Neural progenitor cell (in vitro differentiated cells): ENCODE measurements at regions not wholly inside any gene's neighbourhood (a gene's known extent, or its start where the extent isn't known, plus 50 kb on each side); places are given as distances from the start of the nearest gene placed in this dataset.

Experiments used
- CTCF ChIP-seq: fragments of 200-600 bp; sonication (generic); IDR thresholded peaks from 2 replicates; pipeline ENCODE4 v1.5.1; 2017; ENCODE audit warnings: antibody characterized with exemption, mild to moderate bottlenecking
- EZH2phosphoT487 ChIP-seq: fragments of 200-600 bp; sonication (generic); IDR thresholded peaks from 2 replicates; pipeline ENCODE4 v1.6.1; 2017; ENCODE audit warnings: antibody characterized with exemption

DNA sequence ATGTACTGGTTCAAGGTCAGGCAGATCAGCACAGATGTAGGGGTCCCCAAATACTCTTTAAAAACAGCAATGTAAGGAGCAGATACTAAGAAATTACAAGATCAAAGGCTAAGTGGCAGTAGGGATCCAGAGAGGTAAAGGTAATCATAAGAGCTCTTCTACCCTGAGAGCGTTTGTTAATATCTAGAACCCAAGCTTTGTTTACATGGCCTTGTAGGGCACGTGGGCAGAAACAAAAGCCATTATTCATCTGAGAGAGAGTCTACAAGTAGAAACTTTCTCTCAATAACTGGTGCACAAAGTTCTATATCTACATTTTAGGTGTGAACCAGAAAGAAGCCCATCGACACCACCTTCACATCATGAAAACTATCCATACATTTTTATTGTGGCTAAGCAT, 225.6 kb upstream of the PCDH10 start:
- no peak for TF ChIP-seq CTCF
- no peak for TF ChIP-seq EZH2phosphoT487
